PC-9 (cell line): ENCODE measurements at regions not wholly inside any gene's neighbourhood (a gene's known extent, or its start where the extent isn't known, plus 50 kb on each side); places are given as distances from the start of the nearest gene placed in this dataset.

Experiments used
- BruUV-seq: library from RNA; stranded (reverse); fragments of 400-500 nt; replicated peaks from 2 replicates; lab custom pipeline; 2021; lab: Mats Ljungman, UMichigan
- CTCF ChIA-PET: fragments of 300-600 bp; sonication (Branson Sonifier 250); formaldehyde crosslinking; loops from one replicate; lab custom pipeline; 2022; ENCODE audit warnings: antibody characterized with exemption; lab: Charles Lee
- POLR2A ChIA-PET: fragments of 300-600 bp; sonication (Branson Sonifier 250); formaldehyde crosslinking; loops from one replicate; lab custom pipeline; 2022; ENCODE audit warnings: antibody characterized with exemption; ENCODE audit not compliant: unreplicated experiment; lab: Charles Lee
- DNase-seq, 2 experiments: peaks; one replicate each; pipeline versions ENCODE4 v3.0.0 to v3.0.0-alpha.2; 2015 to 2022; ENCODE audit warnings: mixed read lengths in 1 of 2
- H2AFZ ChIP-seq: fragments of 200-600 bp; sonication (generic); 2 replicates; pipeline ENCODE4 v1.8.1; 2017; ENCODE audit warnings: antibody characterized with exemption
- H3F3A ChIP-seq: fragments of 200-600 bp; sonication (generic); 2 replicates; pipeline ENCODE4 v1.8.1; 2017; ENCODE audit warnings: antibody characterized with exemption, mild to moderate bottlenecking, low read depth; ENCODE audit not compliant: insufficient read depth
- H3K27ac ChIP-seq: fragments of 200-600 bp; sonication (generic); 2 replicates; pipeline ENCODE4 v1.6.1; 2016; ENCODE audit warnings: mixed run types
- H3K27me3 ChIP-seq: fragments of 200-600 bp; sonication (generic); 2 replicates; pipeline ENCODE4 v1.6.1; 2016; ENCODE audit warnings: low read depth, mixed run types; ENCODE audit not compliant: insufficient read depth
- H3K36me3 ChIP-seq: fragments of 200-600 bp; sonication (generic); 2 replicates; pipeline ENCODE4 v1.6.1; 2016; ENCODE audit warnings: low read depth, mixed run types
- H3K4me1 ChIP-seq: fragments of 200-600 bp; sonication (generic); replicated peaks from 2 replicates; pipeline ENCODE4 v1.6.1; 2016; ENCODE audit warnings: mixed run types; ENCODE audit not compliant: insufficient read depth
- H3K4me2 ChIP-seq: fragments of 200-600 bp; sonication (generic); 2 replicates; pipeline ENCODE4 v1.6.1; 2017; ENCODE audit warnings: mixed run types
- H3K4me3 ChIP-seq: fragments of 200-600 bp; sonication (generic); 2 replicates; pipeline ENCODE4 v1.6.1; 2016; ENCODE audit warnings: mixed run types
- H3K79me2 ChIP-seq: fragments of 200-600 bp; sonication (generic); 2 replicates; pipeline ENCODE4 v1.6.1; 2017; ENCODE audit warnings: low read depth, mixed run types
- H3K9me2 ChIP-seq: fragments of 200-600 bp; sonication (generic); 2 replicates; pipeline ENCODE4 v1.8.1; 2017; ENCODE audit warnings: mild to moderate bottlenecking; ENCODE audit not compliant: insufficient read depth
- H3K9me3 ChIP-seq: fragments of 200-600 bp; sonication (generic); 2 replicates; pipeline ENCODE4 v1.8.1; 2016; ENCODE audit warnings: low read depth; ENCODE audit not compliant: insufficient read depth
- H4K20me1 ChIP-seq: fragments of 200-600 bp; sonication (generic); 2 replicates; pipeline ENCODE4 v1.8.1; 2017; ENCODE audit not compliant: insufficient read depth
- CTCF ChIP-seq: fragments of 200-600 bp; sonication (generic); conservative IDR thresholded peaks from 2 replicates; pipeline ENCODE4 v1.6.1; 2017; ENCODE audit warnings: mixed run types, antibody characterized with exemption, mild to moderate bottlenecking, moderate library complexity
- EZH2 ChIP-seq: fragments of 200-600 bp; sonication (generic); IDR thresholded peaks from 2 replicates; pipeline ENCODE4 v1.8.0; 2017; ENCODE audit warnings: antibody characterized with exemption, low read depth
- intact Hi-C: fragments of 100-400 bp; cut with micrococcal nuclease; formaldehyde crosslinking; loops from one replicate; pipeline ENCODE4 v1.10.0; 2022; ENCODE audit not compliant: unreplicated experiment

- Histone ChIP-seq H4K20me1 (no peaks in the 10 kb centered on the region), H3K9me2 (no peaks in the 10 kb centered on the region), H2AFZ (no peak overlapping the region), H3F3A (no peaks in the 10 kb centered on the region), H3K27ac (no peak overlapping the region), H3K4me2 (no peak overlapping the region), H3K4me3 (no peak overlapping the region), H3K4me1 (no peaks in the 10 kb centered on the region), H3K9me3 (no peaks in the 10 kb centered on the region), H3K36me3 (no peaks in the 10 kb centered on the region), H3K27me3 (no peaks in the 10 kb centered on the region), H3K79me2 (no peaks in the 10 kb centered on the region)
- DNase-seq, result no peak
- TF ChIP-seq EZH2 (no peak), CTCF (no peak)
- BruUV-seq, result no TSS peak
- ChIA-PET CTCF (no interaction called here), POLR2A (no interaction called here)
- intact Hi-C loops, result no loop called here
These were observed 100.9 kb upstream of the NXPH2 start for GRCh38 chr2:138881126-138881525.

DNA sequence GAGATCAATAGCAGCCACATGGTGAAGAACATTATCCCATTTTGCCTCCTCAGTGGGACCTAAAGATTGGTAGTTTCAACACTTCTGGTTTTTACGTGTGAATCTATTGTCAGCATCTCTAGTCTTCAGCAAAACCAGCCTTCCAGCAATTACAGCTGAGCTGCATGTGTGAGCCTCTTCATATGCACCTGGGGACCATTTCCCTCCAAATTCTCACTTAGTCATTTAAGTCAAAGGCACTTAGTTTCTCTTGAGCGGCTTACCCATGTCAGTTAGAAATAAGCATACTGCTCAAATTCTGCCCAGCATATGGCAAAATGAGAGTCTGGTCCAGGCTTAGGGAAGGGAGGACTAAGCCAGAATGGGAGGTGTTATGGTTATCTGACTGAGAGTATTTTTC is 99.7 kb upstream of the NXPH2 start:
- no peaks in the 10 kb centered on the region for H4K20me1 ChIP-seq
- H2AFZ ChIP-seq, result no peak overlapping the region
- no peaks in the 10 kb centered on the region for H3K79me2 ChIP-seq
- CTCF ChIA-PET, result no interaction called here
- H3K4me2 ChIP-seq, result no peak overlapping the region
- no peaks in the 10 kb centered on the region for H3F3A ChIP-seq
- H3K9me3 ChIP-seq, result no peaks in the 10 kb centered on the region
- no peak overlapping the region for H3K27ac ChIP-seq
- H3K4me3 ChIP-seq, result no peak overlapping the region
- intact Hi-C loops, result no loop called here
- H3K36me3 ChIP-seq, result no peaks in the 10 kb centered on the region
- no TSS peak for BruUV-seq
- POLR2A ChIA-PET, result no interaction called here
- H3K4me1 ChIP-seq, result no peaks in the 10 kb centered on the region
- DNase-seq, result no peak
- no peaks in the 10 kb centered on the region for H3K9me2 ChIP-seq
- TF ChIP-seq EZH2 (no peak), CTCF (no peak)
- no peaks in the 10 kb centered on the region for H3K27me3 ChIP-seq

DNA sequence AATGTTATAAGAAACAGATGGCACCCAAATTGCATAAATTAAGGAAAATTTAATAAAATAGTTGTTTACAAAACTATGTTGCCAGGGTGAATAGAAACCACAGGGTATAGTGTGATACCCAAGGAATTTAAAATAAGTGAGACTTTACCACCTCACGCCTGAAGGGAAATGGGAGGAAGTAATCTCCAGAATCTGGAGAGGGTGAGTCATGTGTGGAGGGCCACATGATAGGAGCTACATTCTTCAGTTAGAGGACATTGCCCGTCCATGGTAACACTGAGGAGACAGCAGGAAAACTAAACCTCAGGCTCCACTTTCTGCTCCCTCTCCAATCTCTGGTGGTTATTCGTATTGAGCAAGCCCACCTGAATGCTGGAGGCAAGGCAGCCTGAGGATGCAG is 97.2 kb upstream of the NXPH2 start:
- POLR2A ChIA-PET, result no interaction called here
- Histone ChIP-seq H3K4me3 (no peak overlapping the region), H3K9me3 (no peaks in the 10 kb centered on the region), H3K79me2 (no peaks in the 10 kb centered on the region), H3K27ac (no peak overlapping the region), H2AFZ (no peak overlapping the region), H3K4me1 (no peaks in the 10 kb centered on the region), H3K9me2 (no peaks in the 10 kb centered on the region), H3K4me2 (no peak overlapping the region), H4K20me1 (no peaks in the 10 kb centered on the region), H3K36me3 (no peaks in the 10 kb centered on the region), H3K27me3 (no peaks in the 10 kb centered on the region), H3F3A (no peaks in the 10 kb centered on the region)
- no TSS peak for BruUV-seq
- intact Hi-C loops, result no loop called here
- CTCF ChIA-PET, result no interaction called here
- DNase-seq, result peak in 1 of 2 experiments; percentile 5
- no peak for TF ChIP-seq EZH2
- TF ChIP-seq CTCF, result no peak
